ENCODE measurements at regions not wholly inside any gene's neighbourhood (a gene's known extent, or its start where the extent isn't known, plus 50 kb on each side); places are given as distances from the start of the nearest gene placed in this dataset.

GRCh38 chr11:37402663-37403062 lies 804.6 kb upstream of the RAG2 start:
- no peak for TF ChIP-seq POLR2A (IDR thresholded peaks at IDR 0.05)
- TF ChIP-seq CTCF (IDR thresholded peaks at IDR 0.05) = no peak
